Astrocyte (in vitro differentiated cells and primary cell): ENCODE measurements at regions not wholly inside any gene's neighbourhood (a gene's known extent, or its start where the extent isn't known, plus 50 kb on each side); places are given as distances from the start of the nearest gene placed in this dataset.
"Not testable (repeated sequence)": the region's sequence is repeated elsewhere in the genome, so short reads cannot be mapped to it uniquely, and the experiment has no call there.

Source experiments
- EZH2 ChIP-seq: IDR thresholded peaks from 2 replicates; pipeline ENCODE4 v1.6.1; 2012; ENCODE audit warnings: mild to moderate bottlenecking, low read length, inconsistent platforms; ENCODE audit not compliant: insufficient read depth
- TF ChIP-seq, protein P1 (sequence below): IDR thresholded peaks from 2 replicates; pipeline ENCODE4 v1.5.1; 2011; ENCODE audit warnings: low read depth, mild to moderate bottlenecking, inconsistent platforms, low read length, moderate library complexity; ENCODE audit not compliant: insufficient read depth

DNA sequence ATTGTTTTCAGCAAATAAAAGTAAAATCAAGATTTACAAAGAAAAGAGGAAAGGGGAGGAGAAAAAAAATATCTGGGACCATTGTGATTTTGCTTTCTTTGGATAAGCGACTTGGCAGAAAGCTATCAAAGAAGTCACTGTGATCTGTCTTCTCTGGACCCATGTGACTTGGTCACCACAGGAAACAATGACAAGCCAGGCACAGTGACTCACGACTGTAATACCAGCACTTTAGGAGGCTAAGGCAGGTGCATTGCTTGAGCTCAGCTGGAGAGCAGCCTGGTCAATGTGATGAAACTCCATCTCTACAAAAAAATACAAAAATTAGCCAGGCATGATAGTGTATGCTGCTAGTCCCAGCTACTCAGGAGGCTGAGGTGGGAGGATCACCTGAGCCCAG lies 255.4 kb upstream of the NOTCH2NLA start:
- TF ChIP-seq, protein P1, sequence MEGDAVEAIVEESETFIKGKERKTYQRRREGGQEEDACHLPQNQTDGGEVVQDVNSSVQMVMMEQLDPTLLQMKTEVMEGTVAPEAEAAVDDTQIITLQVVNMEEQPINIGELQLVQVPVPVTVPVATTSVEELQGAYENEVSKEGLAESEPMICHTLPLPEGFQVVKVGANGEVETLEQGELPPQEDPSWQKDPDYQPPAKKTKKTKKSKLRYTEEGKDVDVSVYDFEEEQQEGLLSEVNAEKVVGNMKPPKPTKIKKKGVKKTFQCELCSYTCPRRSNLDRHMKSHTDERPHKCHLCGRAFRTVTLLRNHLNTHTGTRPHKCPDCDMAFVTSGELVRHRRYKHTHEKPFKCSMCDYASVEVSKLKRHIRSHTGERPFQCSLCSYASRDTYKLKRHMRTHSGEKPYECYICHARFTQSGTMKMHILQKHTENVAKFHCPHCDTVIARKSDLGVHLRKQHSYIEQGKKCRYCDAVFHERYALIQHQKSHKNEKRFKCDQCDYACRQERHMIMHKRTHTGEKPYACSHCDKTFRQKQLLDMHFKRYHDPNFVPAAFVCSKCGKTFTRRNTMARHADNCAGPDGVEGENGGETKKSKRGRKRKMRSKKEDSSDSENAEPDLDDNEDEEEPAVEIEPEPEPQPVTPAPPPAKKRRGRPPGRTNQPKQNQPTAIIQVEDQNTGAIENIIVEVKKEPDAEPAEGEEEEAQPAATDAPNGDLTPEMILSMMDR = not testable (repeated sequence)
- not testable (repeated sequence) for TF ChIP-seq EZH2
